ENCODE measurements at regions not wholly inside any gene's neighbourhood (a gene's known extent, or its start where the extent isn't known, plus 50 kb on each side); places are given as distances from the start of the nearest gene placed in this dataset.
A peak's percentile ranks its signal among the peaks of the same experiment; 100 is the strongest.

DNA sequence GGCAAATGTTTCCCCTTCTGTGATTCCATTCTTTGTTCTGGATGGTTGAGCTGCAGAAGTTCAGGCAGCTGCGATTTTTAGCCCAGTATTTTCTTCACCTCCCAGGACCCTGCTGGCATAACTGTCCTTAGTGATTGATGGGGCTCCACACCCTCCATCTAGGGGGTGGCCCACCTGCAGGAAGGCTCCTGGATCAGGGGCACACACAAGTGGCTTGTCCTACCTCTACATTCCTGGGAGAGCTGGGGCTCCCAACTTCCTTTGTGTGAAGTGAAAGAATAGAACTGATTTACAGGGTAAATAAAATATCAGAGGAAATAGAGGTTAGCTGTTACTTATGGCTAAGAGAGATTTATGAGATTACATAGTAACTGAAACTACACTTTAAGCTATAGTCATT lies 129.5 kb upstream of the MAP3K7 start:
- WGBS, 2 experiments (ENCODE audit: extremely low coverage in 1 of 2, insufficient coverage in 1 of 2, insufficient read length in 1 of 2, insufficient replicate concordance in 2 of 2, low coverage in 1 of 2, low lambda C conversion rate in 2 of 2, missing lambda C conversion rate in 1 of 2) = 69% methylated on average over 1 of the region's 1 CpG; no CpG with 5 or more reads in 1 of the 2 experiments
- Histone ChIP-seq H3K4me1 (replicated peaks in 1 of 4; ENCODE audit: control insufficient read depth in 3 of 4, insufficient read depth in 4 of 4, low read length in 3 of 4) (no peaks in the 10 kb centered on the region), H3K56ac (replicated peaks; ENCODE audit: insufficient read length, low read depth, low read length) (no peak overlapping the region), H3K23me2 (ENCODE audit: low read depth, low read length) (no peaks in the 10 kb centered on the region), H3K36me3 (ENCODE audit: control insufficient read depth in 2 of 4, insufficient read depth in 4 of 4, low read length in 3 of 4) (no peaks in the 10 kb centered on the region), H2BK12ac (ENCODE audit: low read depth, low read length) (no peak overlapping the region), H2BK15ac (ENCODE audit: low read length) (no peak overlapping the region), H3K14ac (ENCODE audit: insufficient read length) (no peak overlapping the region), H3K4me2 (ENCODE audit: insufficient read depth in 1 of 2, low read depth in 2 of 2, low read length in 2 of 2) (no peak overlapping the region), H4K91ac (replicated peaks; ENCODE audit: insufficient read length, low read length) (no peak overlapping the region), H2BK5ac (ENCODE audit: low read depth, low read length) (no peak overlapping the region), H2BK20ac (ENCODE audit: low read length) (no peak overlapping the region), H3K9me3 (ENCODE audit: insufficient read depth in 2 of 2, low read depth in 1 of 2, low read length in 1 of 2) (no peaks in the 10 kb centered on the region), H3K4ac (replicated peaks; ENCODE audit: insufficient read length, low read depth, low read length) (no peak overlapping the region), H3K79me2 (ENCODE audit: control insufficient read depth in 1 of 2, insufficient read depth in 2 of 2, low read length in 2 of 2) (no peaks in the 10 kb centered on the region), H2AK5ac (ENCODE audit: low read depth, low read length) (no peak overlapping the region), H3K27me3 (replicated peaks in 1 of 4; ENCODE audit: control insufficient read depth in 3 of 4, extremely low read depth in 1 of 4, insufficient read depth in 3 of 4, low read length in 3 of 4) (no peaks in the 10 kb centered on the region), H3K23ac (ENCODE audit: insufficient read length) (no peak overlapping the region), H2AFZ (ENCODE audit: low read length) (peak overlapping the region; percentile 80; the same call in 1 of the 2 replicates), H2BK120ac (replicated peaks; ENCODE audit: low read depth, low read length) (no peak overlapping the region), H4K20me1 (replicated peaks in 1 of 2; ENCODE audit: control insufficient read depth in 1 of 2, insufficient read depth in 2 of 2, low read length in 2 of 2) (no peaks in the 10 kb centered on the region), H4K5ac (ENCODE audit: insufficient read length, low read depth, low read length) (no peak overlapping the region), H3K9ac (replicated peaks in 1 of 4; ENCODE audit: extremely low read depth in 1 of 4, low read depth in 3 of 4, low read length in 3 of 4) (no peak overlapping the region), H3K4me3 (ENCODE audit: extremely low read depth in 1 of 4, insufficient read depth in 2 of 4, low read depth in 3 of 4, low read length in 4 of 4) (no peak overlapping the region), H3K27ac (ENCODE audit: low read depth, low read length) (no peak overlapping the region), H3K79me1 (ENCODE audit: low read depth, low read length) (no peaks in the 10 kb centered on the region), H3K18ac (ENCODE audit: extremely low read depth, low read length) (no peak overlapping the region), H4K8ac (ENCODE audit: extremely low read depth, insufficient read depth, low read length) (no peak overlapping the region)
- CTCF ChIA-PET (ENCODE audit: partially characterized antibody) = no interaction called here
- DNase-seq (ENCODE audit: low read depth in 1 of 2, low spot score in 2 of 2) (no peak), FAIRE-seq (no peak)
- POLR2A ChIA-PET (ENCODE audit: partially characterized antibody) = interaction anchor here (0.5 to 0.6 kb wide), 2 partner anchors 30 to 64 kb away, joined by 3 read pairs; no protein-coding TSS in a partner anchor
- no peak for TF ChIP-seq CHD1 (IDR thresholded peaks at IDR 0.05; ENCODE audit: low read depth, low read length)
- TF ChIP-seq, protein P1, sequence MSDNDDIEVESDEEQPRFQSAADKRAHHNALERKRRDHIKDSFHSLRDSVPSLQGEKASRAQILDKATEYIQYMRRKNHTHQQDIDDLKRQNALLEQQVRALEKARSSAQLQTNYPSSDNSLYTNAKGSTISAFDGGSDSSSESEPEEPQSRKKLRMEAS (IDR thresholded peaks at IDR 0.05) = no peak
- no peak for TF ChIP-seq BCL11A (IDR thresholded peaks at IDR 0.05; ENCODE audit: low read depth in 2 of 2, low read length in 2 of 2)
- no peak for TF ChIP-seq EGR1 (IDR thresholded peaks at IDR 0.05; ENCODE audit: borderline replicate concordance, low read depth, low read length)
- no peak for TF ChIP-seq GABPA (IDR thresholded peaks at IDR 0.05; ENCODE audit: borderline replicate concordance, insufficient read depth, low read length)

Data from H1 (cell line).